ENCODE measurements at regions not wholly inside any gene's neighbourhood (a gene's known extent, or its start where the extent isn't known, plus 50 kb on each side); places are given as distances from the start of the nearest gene placed in this dataset.

- no peak for DNase-seq (ENCODE audit: low spot score)
- TF ChIP-seq CTCF (IDR thresholded peaks at IDR 0.05): no peak
- no peak for ATAC-seq (ENCODE audit: insufficient number of reproducible peaks, low FRiP score, low read depth)
- Histone ChIP-seq H3K9me3 (peaks cover 4% of the 10 kb centered on the region), H3K4me1 (ENCODE audit: control insufficient read depth in 1 of 2, low read depth in 2 of 2) (no peaks in the 10 kb centered on the region), H3K27ac (no peak overlapping the region), H3K36me3 (no peaks in the 10 kb centered on the region), H3K4me3 (no peak overlapping the region), H3K27me3 (replicated peaks; ENCODE audit: insufficient read depth) (no peaks in the 10 kb centered on the region)
These were observed 125.9 kb upstream of the THBS2 start for GRCh38 chr6:169379495-169380070.

GRCh38 chr6:169378620-169379381 lies 125.2 kb upstream of the THBS2 start:
- no peak overlapping the region for H3K4me3 ChIP-seq

GRCh38 chr6:169376458-169376857 lies 122.8 kb upstream of the THBS2 start:
- H3K4me3 ChIP-seq: no peak overlapping the region
- no peaks in the 10 kb centered on the region for H3K27me3 ChIP-seq (replicated peaks; ENCODE audit: insufficient read depth)
- DNase-seq (ENCODE audit: low spot score) (no peak), ATAC-seq (ENCODE audit: insufficient number of reproducible peaks, low FRiP score, low read depth) (no peak)
- no peak overlapping the region for H3K27ac ChIP-seq
- no peaks in the 10 kb centered on the region for H3K4me1 ChIP-seq (ENCODE audit: control insufficient read depth in 1 of 2, low read depth in 2 of 2)
- no peaks in the 10 kb centered on the region for H3K36me3 ChIP-seq
- H3K9me3 ChIP-seq: peaks cover 4% of the 10 kb centered on the region
- no peak for TF ChIP-seq CTCF (IDR thresholded peaks at IDR 0.05)

More at GRCh38 chr6:169378620-169379381, 125.2 kb upstream of the THBS2 start:
- Histone ChIP-seq H3K4me1 (ENCODE audit: control insufficient read depth in 1 of 2, low read depth in 2 of 2) (no peaks in the 10 kb centered on the region), H3K27me3 (replicated peaks; ENCODE audit: insufficient read depth) (no peaks in the 10 kb centered on the region), H3K9me3 (peaks cover 4% of the 10 kb centered on the region), H3K27ac (no peak overlapping the region), H3K36me3 (no peaks in the 10 kb centered on the region)
- DNase-seq (ENCODE audit: low spot score) (no peak), ATAC-seq (ENCODE audit: insufficient number of reproducible peaks, low FRiP score, low read depth) (no peak)
- no peak for TF ChIP-seq CTCF (IDR thresholded peaks at IDR 0.05)

GRCh38 chr6:169372589-169372988 lies 118.9 kb upstream of the THBS2 start:
- H3K36me3 ChIP-seq: no peaks in the 10 kb centered on the region
- no peak overlapping the region for H3K4me3 ChIP-seq
- no peaks in the 10 kb centered on the region for H3K4me1 ChIP-seq (ENCODE audit: control insufficient read depth in 1 of 2, low read depth in 2 of 2)
- no peaks in the 10 kb centered on the region for H3K27me3 ChIP-seq (replicated peaks; ENCODE audit: insufficient read depth)
- peaks cover 4% of the 10 kb centered on the region for H3K9me3 ChIP-seq
- no peak overlapping the region for H3K27ac ChIP-seq
- ATAC-seq (ENCODE audit: insufficient number of reproducible peaks, low FRiP score, low read depth) (no peak), DNase-seq (ENCODE audit: low spot score) (no peak)
- no peak for TF ChIP-seq CTCF (IDR thresholded peaks at IDR 0.05)

GRCh38 chr6:169371344-169372127 lies 117.9 kb upstream of the THBS2 start:
- no peak for DNase-seq (ENCODE audit: low spot score)
- H3K9me3 ChIP-seq: peaks cover 4% of the 10 kb centered on the region

More at GRCh38 chr6:169371344-169372127, 117.9 kb upstream of the THBS2 start:
- no peak overlapping the region for H3K27ac ChIP-seq
- H3K4me3 ChIP-seq: no peak overlapping the region
- H3K4me1 ChIP-seq (ENCODE audit: control insufficient read depth in 1 of 2, low read depth in 2 of 2): no peaks in the 10 kb centered on the region
- H3K36me3 ChIP-seq: no peaks in the 10 kb centered on the region
- ATAC-seq (ENCODE audit: insufficient number of reproducible peaks, low FRiP score, low read depth): no peak
- no peaks in the 10 kb centered on the region for H3K27me3 ChIP-seq (replicated peaks; ENCODE audit: insufficient read depth)
- TF ChIP-seq CTCF (IDR thresholded peaks at IDR 0.05): no peak

Measured in thoracic aorta (tissue), 2 donors.